Stimulated activated CD4-positive, alpha-beta T cell treated with anti-CD3 and anti-CD28 coated beads, Interleukin-2, amount 100 ng/mL, for 48 hours (primary cell): ENCODE measurements at regions not wholly inside any gene's neighbourhood (a gene's known extent, or its start where the extent isn't known, plus 50 kb on each side); places are given as distances from the start of the nearest gene placed in this dataset.
"Not testable (repeated sequence)": the region's sequence is repeated elsewhere in the genome, so short reads cannot be mapped to it uniquely, and the experiment has no call there.

ENCODE experiments used
- DNase-seq, 2 donors: peaks; one replicate each; pipeline ENCODE4 v3.0.0-alpha.2; 2020

DNA sequence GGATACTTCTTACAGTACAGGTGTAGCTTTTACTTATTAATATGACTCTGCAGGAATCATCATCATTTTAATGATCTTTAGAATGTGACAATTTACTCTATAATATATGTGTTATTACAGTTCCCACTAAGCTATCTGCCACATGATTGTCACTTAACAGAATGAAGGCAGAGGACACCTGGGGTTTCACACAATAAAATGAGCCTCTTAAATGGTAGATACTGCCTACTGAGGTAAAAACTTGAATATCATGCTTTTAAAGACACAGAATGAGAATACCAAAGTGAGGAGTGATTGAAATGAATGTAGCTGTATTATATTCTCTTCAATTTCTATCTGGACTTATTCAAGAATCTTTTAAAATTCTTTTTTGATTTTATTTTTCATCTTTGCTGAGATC is 1255.3 kb upstream of the LRRN3 start:
- no peak for DNase-seq

GRCh38 chr7:109836016-109836415 is 1254.9 kb upstream of the LRRN3 start:
- DNase-seq = no peak

GRCh38 chr7:109842386-109842785 is 1248.5 kb upstream of the LRRN3 start:
- no peak for DNase-seq

- DNase-seq = no peak
These were observed 1246.6 kb upstream of the LRRN3 start for GRCh38 chr7:109844362-109844761.

DNA sequence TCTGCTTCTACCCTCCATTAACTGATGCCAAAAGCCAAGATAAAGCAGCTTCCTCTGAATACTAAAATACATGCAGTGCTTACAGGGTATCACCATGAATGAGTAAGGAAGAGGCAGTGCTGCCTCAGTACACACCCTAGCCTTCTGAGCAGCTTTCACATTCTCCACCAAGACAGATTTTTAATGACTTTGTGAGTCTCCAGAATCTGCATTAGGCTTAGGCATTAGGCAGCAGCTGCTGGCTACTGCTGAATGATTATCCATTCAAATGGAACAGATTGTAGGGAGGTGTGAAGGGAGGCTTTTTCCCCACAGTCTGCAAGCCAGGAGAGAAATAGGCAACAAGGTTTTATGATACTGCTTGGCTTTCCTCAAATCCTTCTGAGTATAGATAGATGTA is 1226.7 kb upstream of the LRRN3 start:
- no peak for DNase-seq

DNA sequence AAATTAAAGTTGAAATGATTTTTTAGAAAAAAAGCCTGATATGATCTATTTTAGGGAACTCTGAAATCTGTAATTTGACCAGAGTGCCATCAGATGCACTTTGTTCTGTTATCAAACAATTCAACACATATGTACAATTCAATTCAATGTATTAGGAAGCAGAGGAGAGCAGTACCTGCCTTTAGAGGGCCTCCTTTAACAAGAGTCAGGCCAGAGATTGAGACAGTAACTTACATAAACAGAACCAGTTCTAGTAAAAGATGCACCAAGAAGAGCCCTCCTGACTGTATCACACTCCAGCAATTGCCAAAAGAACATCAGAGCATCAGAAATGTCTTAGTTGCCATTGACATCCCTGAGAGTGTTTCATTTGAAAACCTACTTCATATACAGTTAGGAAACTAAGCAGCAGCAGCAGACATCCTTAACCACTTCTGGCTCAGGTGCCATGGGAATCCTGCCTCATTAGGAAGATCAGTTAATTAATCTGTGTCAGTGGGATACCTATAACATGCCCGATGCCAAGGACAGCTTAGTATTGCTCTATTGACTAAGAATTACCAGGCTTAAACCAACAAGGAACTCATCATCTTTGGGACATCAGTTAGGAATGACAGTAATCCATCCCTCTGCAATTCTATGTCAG is 1222.6 kb upstream of the LRRN3 start:
- no peak for DNase-seq

DNA sequence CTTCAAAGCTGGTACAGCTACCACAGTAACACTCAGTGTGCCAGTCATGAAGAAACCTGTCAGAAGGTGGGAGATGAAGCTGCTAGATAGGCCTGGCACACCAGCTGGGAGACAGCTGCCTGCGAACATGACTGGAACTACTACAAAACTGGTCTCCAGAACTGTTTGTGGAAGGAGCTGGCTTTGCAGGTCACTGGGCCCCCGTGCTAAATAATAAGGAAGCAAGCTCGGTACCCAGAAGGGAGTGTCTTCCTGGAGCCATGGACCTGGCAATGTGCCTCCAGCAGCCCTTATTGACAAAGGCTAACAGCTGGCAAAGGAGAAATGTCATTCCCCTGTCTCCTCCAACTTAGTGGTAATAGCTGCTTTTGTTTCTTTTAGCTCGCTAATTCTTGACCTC is 1217.6 kb upstream of the LRRN3 start:
- no peak for DNase-seq

DNA sequence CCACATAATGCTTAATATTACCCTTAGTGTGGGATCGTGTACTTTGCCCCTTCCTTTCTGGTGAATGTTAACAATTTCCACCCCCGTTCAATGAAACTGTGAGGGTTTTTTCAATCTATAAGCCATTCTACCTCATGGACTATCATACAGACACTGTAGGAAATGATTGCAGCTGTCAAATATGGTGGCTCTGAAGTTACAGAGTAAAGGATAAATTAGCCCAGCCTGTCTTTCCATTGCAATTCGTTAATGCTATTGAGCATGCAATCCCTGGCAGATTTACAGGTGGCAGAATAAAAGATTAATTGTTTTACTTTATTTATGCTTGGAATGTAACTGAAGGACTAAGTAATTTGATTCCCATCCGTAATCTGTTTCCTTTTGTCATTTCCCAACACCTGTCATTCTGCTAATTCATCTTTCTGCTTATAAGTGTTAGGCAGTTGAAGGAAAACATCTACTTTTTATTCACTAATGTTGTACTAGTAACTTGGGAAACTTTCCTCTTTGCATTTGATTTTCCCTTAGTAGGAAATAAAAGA is 1211.6 kb upstream of the LRRN3 start:
- DNase-seq = no peak

DNA sequence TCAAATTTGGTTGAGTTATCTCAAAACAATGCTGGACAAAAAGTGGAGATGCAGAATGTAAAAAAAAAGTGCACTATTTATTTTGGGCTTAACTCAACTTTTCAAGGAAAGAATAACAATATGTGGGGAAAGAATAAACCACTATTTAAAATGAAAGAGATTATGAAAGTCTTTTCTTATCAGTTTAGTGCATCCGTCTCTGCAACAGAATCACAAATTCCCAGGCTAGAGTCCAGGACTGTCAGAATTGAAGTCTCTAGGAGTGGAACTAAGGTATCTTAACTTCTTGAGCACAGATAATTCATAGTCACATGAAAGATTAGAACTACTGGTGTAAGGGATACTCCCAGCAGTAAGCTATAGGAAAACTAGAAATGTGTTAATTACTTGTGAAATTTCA is 1200.3 kb upstream of the LRRN3 start:
- no peak for DNase-seq

DNA sequence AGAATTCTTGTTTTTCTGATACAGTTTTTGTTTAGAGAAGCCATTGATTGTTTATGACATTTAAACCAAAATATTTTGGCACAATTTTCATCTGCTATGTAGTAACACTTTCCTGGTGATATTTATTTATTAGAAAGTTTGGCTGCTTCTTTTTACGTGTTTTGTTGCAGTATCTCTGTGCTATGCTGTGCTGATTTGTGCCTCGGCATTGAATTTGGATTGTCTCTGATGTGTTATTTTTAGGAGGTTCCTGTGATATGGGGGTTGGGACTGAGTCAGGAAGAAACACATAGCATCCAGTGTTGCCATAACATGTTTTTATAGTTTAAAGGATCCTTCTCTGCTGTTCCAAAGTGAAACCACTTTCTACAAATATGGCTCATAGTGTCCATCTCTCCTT is 1197.7 kb upstream of the LRRN3 start:
- no peak for DNase-seq

GRCh38 chr7:109895536-109895935 is 1195.4 kb upstream of the LRRN3 start:
- no peak for DNase-seq

- no peak for DNase-seq
These were observed 1189.0 kb upstream of the LRRN3 start for GRCh38 chr7:109901926-109902325.

GRCh38 chr7:109905368-109906065 is 1185.4 kb upstream of the LRRN3 start:
- DNase-seq = not testable (repeated sequence)

- DNase-seq = no peak
These were observed 1175.3 kb upstream of the LRRN3 start for GRCh38 chr7:109915670-109916069.

- no peak for DNase-seq
These were observed 1164.2 kb upstream of the LRRN3 start for GRCh38 chr7:109926738-109927137.

DNA sequence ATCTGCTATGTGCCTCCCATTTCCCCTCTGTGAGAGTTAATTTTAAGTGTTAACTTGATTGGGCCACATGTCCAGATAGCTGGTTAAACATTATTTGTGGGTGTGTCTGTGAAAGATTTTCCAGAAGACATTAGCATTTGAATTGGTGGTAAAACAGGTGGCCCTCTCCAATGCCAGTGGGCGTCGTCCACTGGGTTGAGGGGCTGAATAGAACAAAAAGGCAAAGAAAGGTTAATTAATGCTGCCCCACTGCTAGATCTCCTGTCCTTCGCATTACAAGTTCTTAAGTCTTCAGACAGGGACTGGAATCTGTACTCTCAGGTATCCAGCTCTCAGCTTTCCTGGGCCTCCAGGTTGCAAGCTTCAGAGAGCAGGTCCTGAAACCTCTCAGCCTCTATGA is 1160.9 kb upstream of the LRRN3 start:
- DNase-seq = no peak

- no peak for DNase-seq
These were observed 1151.7 kb upstream of the LRRN3 start for GRCh38 chr7:109939207-109939606.

- no peak for DNase-seq
These were observed 1145.0 kb upstream of the LRRN3 start for GRCh38 chr7:109945820-109946518.

DNA sequence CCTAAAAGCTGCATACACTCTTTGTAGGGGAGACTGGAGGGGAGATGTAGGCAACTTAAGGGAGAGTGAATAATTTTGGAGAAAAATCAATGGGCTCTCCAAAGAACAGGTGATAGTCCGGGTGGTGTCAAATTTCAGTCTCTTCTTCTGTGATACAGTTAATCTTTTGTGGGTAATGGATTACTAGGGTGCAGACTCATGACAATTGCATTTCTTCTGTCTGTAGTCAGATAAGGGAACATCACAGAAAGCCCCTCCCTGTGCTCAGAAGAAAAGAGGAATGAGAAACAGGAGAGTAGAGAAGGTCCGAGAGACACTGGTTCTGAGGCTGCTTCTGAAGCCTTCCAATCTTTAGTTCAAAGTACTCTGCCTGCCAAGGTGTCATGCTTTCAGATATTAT is 1140.7 kb upstream of the LRRN3 start:
- no peak for DNase-seq

DNA sequence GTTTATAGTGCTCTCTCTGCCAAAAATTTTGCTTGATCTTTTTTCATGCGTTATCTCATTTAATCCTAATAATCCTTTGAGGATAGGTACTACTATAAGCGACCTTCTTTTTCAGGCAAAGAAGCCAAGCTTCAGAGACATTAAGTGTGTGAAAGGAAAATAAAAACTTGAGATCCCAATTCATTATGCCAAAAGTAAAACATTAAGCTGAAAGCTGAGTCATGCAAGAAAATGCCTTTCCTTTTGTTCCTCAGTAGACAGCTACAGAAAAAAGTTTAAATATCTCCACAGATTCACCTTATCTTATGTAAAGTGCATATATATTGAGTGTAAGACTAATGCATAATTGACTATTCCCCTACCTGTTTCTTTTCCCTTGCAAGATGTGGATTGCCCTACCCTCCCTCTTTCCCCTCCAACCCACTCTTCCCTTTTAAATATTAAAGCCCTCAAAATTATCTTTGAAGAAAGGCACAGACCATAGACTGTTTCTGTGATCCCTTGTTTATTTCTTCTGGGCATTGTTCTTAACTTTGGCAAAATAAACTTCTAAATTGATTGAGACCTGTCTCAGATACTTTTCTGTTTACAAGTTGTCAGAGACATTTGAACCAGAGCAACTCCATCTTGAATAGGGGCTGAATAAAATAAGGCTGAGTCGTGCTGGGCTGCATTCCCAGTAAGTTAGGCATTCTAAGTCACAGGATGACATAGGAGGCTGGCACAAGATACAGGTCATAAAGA is 1139.9 kb upstream of the LRRN3 start:
- no peak for DNase-seq

GRCh38 chr7:109951565-109951928 is 1139.4 kb upstream of the LRRN3 start:
- no peak for DNase-seq

- DNase-seq = no peak
These were observed 1134.9 kb upstream of the LRRN3 start for GRCh38 chr7:109955986-109956385.

- DNase-seq = no peak
These were observed 1134.0 kb upstream of the LRRN3 start for GRCh38 chr7:109956916-109957315.
